HL-60 (cell line): ENCODE measurements at regions not wholly inside any gene's neighbourhood (a gene's known extent, or its start where the extent isn't known, plus 50 kb on each side); places are given as distances from the start of the nearest gene placed in this dataset.

Experiments used
- DNase-seq, 2 experiments: peaks; one replicate each; pipeline ENCODE4 v3.0.0-alpha.2; 2010 to 2020; ENCODE audit warnings: low read depth in 1 of 2, low spot score in 1 of 2
- H3K27ac ChIP-seq: fragments of 250-450 bp; sonication (Bioruptor Pico); replicated peaks from 2 replicates; pipeline ENCODE4 v1.5.1; 2020; ENCODE audit warnings: mild to moderate bottlenecking, moderate library complexity
- H3K27me3 ChIP-seq: fragments of 250-450 bp; sonication (Bioruptor Pico); 2 replicates; pipeline ENCODE4 v1.5.1; 2021; ENCODE audit warnings: mild to moderate bottlenecking, moderate library complexity; ENCODE audit not compliant: insufficient read depth, poor library complexity, severe bottlenecking
- H3K4me3 ChIP-seq: replicated peaks from 2 replicates; pipeline ENCODE4 v1.5.1; 2011; ENCODE audit warnings: mild to moderate bottlenecking, control low read depth, low read length; ENCODE audit not compliant: insufficient read depth
- CTCF ChIP-seq: IDR thresholded peaks from one replicate; pipeline ENCODE4 v1.5.1; 2011; ENCODE audit warnings: low read length, control low read depth, inconsistent platforms; ENCODE audit not compliant: insufficient read depth
- GABPA ChIP-seq: IDR thresholded peaks from 2 replicates; pipeline ENCODE4 v1.6.1; 2012; ENCODE audit warnings: low read depth
- POLR2AphosphoS5 ChIP-seq: IDR thresholded peaks from 2 replicates; pipeline ENCODE4 v1.6.1; 2012; ENCODE audit warnings: low read depth
- REST ChIP-seq: IDR thresholded peaks from 2 replicates; pipeline ENCODE4 v1.6.1; 2012; ENCODE audit warnings: low read depth; ENCODE audit not compliant: insufficient replicate concordance
- SPI1 ChIP-seq: IDR thresholded peaks from 2 replicates; pipeline ENCODE4 v1.6.1; 2012; ENCODE audit warnings: low read depth, mild to moderate bottlenecking, borderline replicate concordance

GRCh38 chr10:44240584-44241205 lies 144.2 kb downstream of the CXCL12 start:
- no peak for TF ChIP-seq SPI1
- no peak for TF ChIP-seq GABPA
- TF ChIP-seq CTCF, result no peak
- TF ChIP-seq REST, result no peak
- no peak for TF ChIP-seq POLR2AphosphoS5
- no peak overlapping the region for H3K4me3 ChIP-seq
- no peak for DNase-seq
- H3K27ac ChIP-seq, result no peak overlapping the region
- H3K27me3 ChIP-seq, result no peaks in the 10 kb centered on the region

GRCh38 chr10:44238212-44238611 lies 146.7 kb downstream of the CXCL12 start:
- no peak overlapping the region for H3K27ac ChIP-seq
- no peaks in the 10 kb centered on the region for H3K27me3 ChIP-seq
- H3K4me3 ChIP-seq, result no peak overlapping the region
- DNase-seq, result no peak
- no peak for TF ChIP-seq POLR2AphosphoS5
- TF ChIP-seq SPI1, result no peak
- TF ChIP-seq GABPA, result no peak
- TF ChIP-seq REST, result no peak
- no peak for TF ChIP-seq CTCF

GRCh38 chr10:44237364-44238049 lies 147.4 kb downstream of the CXCL12 start:
- Histone ChIP-seq H3K27me3 (no peaks in the 10 kb centered on the region), H3K4me3 (no peak overlapping the region), H3K27ac (no peak overlapping the region)
- no peak for TF ChIP-seq SPI1
- TF ChIP-seq CTCF, result no peak
- TF ChIP-seq REST, result no peak
- no peak for TF ChIP-seq GABPA
- TF ChIP-seq POLR2AphosphoS5, result no peak
- no peak for DNase-seq
